Activated naive CD8-positive, alpha-beta T cell (primary cell): ENCODE measurements at regions not wholly inside any gene's neighbourhood (a gene's known extent, or its start where the extent isn't known, plus 50 kb on each side); places are given as distances from the start of the nearest gene placed in this dataset.

ENCODE experiments used
- H3K27ac Mint-ChIP-seq: one replicate; pipeline ENCODE4 v1.8.0; 2021; ENCODE audit warnings: mixed read lengths
- H3K27me3 Mint-ChIP-seq: one replicate; pipeline ENCODE4 v1.8.0; 2021; ENCODE audit warnings: mixed read lengths
- H3K36me3 Mint-ChIP-seq: one replicate; pipeline ENCODE4 v1.8.0; 2021; ENCODE audit warnings: mixed read lengths
- H3K4me1 Mint-ChIP-seq: one replicate; pipeline ENCODE4 v1.8.0; 2021; ENCODE audit warnings: low read depth, mixed read lengths
- H3K4me3 Mint-ChIP-seq: one replicate; pipeline ENCODE4 v1.8.0; 2021; ENCODE audit warnings: mild to moderate bottlenecking, mixed read lengths
- H3K9me3 Mint-ChIP-seq: one replicate; pipeline ENCODE4 v1.8.0; 2021; ENCODE audit warnings: low read depth, mixed read lengths

DNA sequence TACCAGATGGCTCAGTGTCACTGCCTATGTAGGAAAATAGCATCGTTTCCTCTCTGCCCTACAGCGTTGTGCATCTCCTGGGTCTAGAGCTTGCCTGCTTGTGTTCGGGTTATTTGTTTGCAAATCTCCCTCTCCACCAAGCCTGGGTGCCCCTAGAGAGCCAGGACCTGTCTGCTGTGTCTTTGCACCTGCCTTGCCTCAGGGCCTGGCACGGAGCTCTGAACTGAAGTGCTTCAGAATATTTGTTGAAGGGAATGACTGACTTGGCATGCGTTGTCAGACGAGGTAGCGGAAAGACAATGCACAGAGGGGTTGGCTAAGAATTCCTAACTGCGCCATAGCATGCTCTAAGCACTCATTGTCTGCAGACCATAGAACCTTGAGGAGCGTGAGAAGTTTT lies 263.4 kb downstream of the FGF9 start:
- Mint-ChIP-seq H3K27ac (no peak overlapping the region), H3K27me3 (no peaks in the 10 kb centered on the region), H3K36me3 (no peaks in the 10 kb centered on the region), H3K4me1 (no peaks in the 10 kb centered on the region), H3K4me3 (no peak overlapping the region), H3K9me3 (no peaks in the 10 kb centered on the region)

DNA sequence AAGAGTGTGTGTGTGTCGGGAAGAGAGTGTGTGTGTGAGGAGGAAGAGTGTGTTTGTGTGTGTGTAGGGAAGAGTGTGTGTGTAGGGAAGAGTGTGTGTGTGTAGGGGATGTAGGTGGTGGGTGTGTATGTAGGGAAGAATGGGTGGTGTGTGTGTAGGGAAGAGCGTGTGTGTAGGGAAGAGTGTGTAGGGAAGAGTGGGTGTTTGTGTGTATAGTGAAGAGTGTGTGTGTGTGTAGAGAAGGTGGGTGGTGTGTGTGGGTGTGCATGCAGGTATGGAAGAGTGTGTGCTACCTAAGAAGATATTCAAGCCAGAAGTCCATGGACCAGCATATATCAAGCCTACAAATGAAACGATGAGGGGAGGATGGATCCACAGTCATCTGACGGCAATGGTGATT lies 265.8 kb downstream of the FGF9 start:
- no peaks in the 10 kb centered on the region for H3K9me3 Mint-ChIP-seq
- no peaks in the 10 kb centered on the region for H3K4me1 Mint-ChIP-seq
- H3K27me3 Mint-ChIP-seq: peaks cover 2% of the 10 kb centered on the region
- no peak overlapping the region for H3K4me3 Mint-ChIP-seq
- no peak overlapping the region for H3K27ac Mint-ChIP-seq
- H3K36me3 Mint-ChIP-seq: no peaks in the 10 kb centered on the region

- no peaks in the 10 kb centered on the region for H3K9me3 Mint-ChIP-seq
- H3K36me3 Mint-ChIP-seq: no peaks in the 10 kb centered on the region
- H3K4me1 Mint-ChIP-seq: no peaks in the 10 kb centered on the region
- H3K4me3 Mint-ChIP-seq: no peak overlapping the region
- H3K27ac Mint-ChIP-seq: no peak overlapping the region
- H3K27me3 Mint-ChIP-seq: peaks cover 2% of the 10 kb centered on the region
Measured at GRCh38 chr13:21938168-21938567, 267.3 kb downstream of the FGF9 start.

- no peak overlapping the region for H3K27ac Mint-ChIP-seq
Measured at GRCh38 chr13:21938636-21939035, 267.8 kb downstream of the FGF9 start.

GRCh38 chr13:21942061-21942460 lies 271.2 kb downstream of the FGF9 start:
- Mint-ChIP-seq H3K36me3 (peaks cover 6% of the 10 kb centered on the region), H3K4me3 (no peak overlapping the region), H3K27ac (no peak overlapping the region), H3K9me3 (peaks cover 19% of the 10 kb centered on the region), H3K27me3 (peaks cover 2% of the 10 kb centered on the region), H3K4me1 (no peaks in the 10 kb centered on the region)

More at GRCh38 chr13:21938636-21939035, 267.8 kb downstream of the FGF9 start:
- Mint-ChIP-seq H3K9me3 (no peaks in the 10 kb centered on the region), H3K27me3 (peaks cover 2% of the 10 kb centered on the region), H3K4me1 (no peaks in the 10 kb centered on the region), H3K4me3 (no peak overlapping the region), H3K36me3 (no peaks in the 10 kb centered on the region)

DNA sequence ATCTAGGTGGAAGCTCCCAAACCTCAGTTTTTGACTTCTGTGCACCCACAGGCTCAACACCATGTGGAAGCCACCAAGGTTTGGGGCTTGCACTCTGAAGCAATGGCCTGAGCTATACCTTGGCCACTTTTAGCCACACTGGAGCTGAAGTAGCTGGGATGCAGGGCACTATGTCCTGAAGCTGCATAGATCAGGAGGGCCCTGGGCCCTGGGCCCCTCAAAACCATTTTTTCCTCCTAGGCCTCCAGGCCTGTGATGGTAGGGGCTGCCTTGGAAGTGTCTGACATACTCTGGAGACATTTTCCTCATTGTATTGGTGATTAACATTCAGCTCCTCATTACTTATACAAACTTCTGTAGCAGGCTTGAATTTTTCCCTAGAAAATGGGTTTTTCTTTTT lies 273.7 kb downstream of the FGF9 start:
- Mint-ChIP-seq H3K4me3 (no peak overlapping the region), H3K9me3 (peaks cover 20% of the 10 kb centered on the region), H3K4me1 (no peaks in the 10 kb centered on the region), H3K27me3 (peaks cover 2% of the 10 kb centered on the region), H3K27ac (no peak overlapping the region), H3K36me3 (peaks cover 6% of the 10 kb centered on the region)

GRCh38 chr13:21945195-21945594 lies 274.3 kb downstream of the FGF9 start:
- Mint-ChIP-seq H3K27me3 (no peaks in the 10 kb centered on the region), H3K4me3 (no peak overlapping the region), H3K4me1 (no peaks in the 10 kb centered on the region), H3K27ac (no peak overlapping the region), H3K9me3 (peaks cover 20% of the 10 kb centered on the region), H3K36me3 (peaks cover 6% of the 10 kb centered on the region)

GRCh38 chr13:21946964-21947363 lies 276.1 kb downstream of the FGF9 start:
- no peaks in the 10 kb centered on the region for H3K4me1 Mint-ChIP-seq
- H3K4me3 Mint-ChIP-seq: no peak overlapping the region
- no peak overlapping the region for H3K27ac Mint-ChIP-seq
- H3K9me3 Mint-ChIP-seq: peaks cover 20% of the 10 kb centered on the region
- no peaks in the 10 kb centered on the region for H3K27me3 Mint-ChIP-seq
- H3K36me3 Mint-ChIP-seq: peaks cover 6% of the 10 kb centered on the region

DNA sequence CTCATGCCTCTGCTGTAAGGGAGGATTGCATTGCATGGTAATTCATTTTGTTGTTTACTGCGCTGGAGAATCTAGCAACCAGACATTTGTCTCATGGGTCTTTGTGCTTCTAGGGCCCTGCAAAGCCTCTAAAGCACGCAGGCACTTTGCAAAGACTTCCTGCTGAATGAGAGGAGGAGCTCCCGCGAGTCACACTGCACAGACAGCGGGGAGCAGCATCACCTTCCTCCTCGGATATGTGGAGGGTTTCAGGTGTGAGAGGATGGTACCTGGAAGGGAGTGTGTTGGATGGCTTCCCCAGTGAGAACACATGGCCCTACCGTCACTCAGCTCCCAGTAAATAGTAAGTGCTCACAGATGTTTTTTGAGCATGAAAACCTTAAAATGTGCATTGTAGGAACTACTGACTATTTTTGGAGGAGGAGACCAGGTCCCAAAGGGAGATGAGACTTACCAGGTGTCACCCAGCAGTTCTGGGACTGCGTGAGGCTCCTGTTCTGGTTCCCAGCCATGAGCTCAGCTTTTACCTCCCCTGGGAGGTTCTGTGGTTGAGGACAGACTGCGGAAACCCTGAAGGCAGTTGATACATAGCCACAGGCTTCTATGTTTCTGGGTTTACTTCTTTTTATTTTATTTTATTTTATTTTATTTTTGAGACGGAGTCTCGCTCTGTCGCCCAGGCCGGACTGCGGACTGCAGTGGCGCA lies 278.0 kb downstream of the FGF9 start:
- peaks cover 7% of the 10 kb centered on the region for H3K36me3 Mint-ChIP-seq

GRCh38 chr13:21949818-21950429 lies 279.1 kb downstream of the FGF9 start:
- peaks cover 17% of the 10 kb centered on the region for H3K9me3 Mint-ChIP-seq
- H3K4me1 Mint-ChIP-seq: no peaks in the 10 kb centered on the region
- H3K27ac Mint-ChIP-seq: no peak overlapping the region
- no peaks in the 10 kb centered on the region for H3K27me3 Mint-ChIP-seq
- H3K36me3 Mint-ChIP-seq: peaks cover 9% of the 10 kb centered on the region
- no peak overlapping the region for H3K4me3 Mint-ChIP-seq

More for the DNA sequence above, 278.0 kb downstream of the FGF9 start:
- Mint-ChIP-seq H3K9me3 (peaks cover 20% of the 10 kb centered on the region), H3K4me3 (no peak overlapping the region), H3K27ac (no peak overlapping the region), H3K4me1 (no peaks in the 10 kb centered on the region), H3K27me3 (no peaks in the 10 kb centered on the region)

- Mint-ChIP-seq H3K27ac (no peak overlapping the region), H3K4me3 (no peak overlapping the region), H3K27me3 (peaks cover 2% of the 10 kb centered on the region), H3K36me3 (peaks cover 6% of the 10 kb centered on the region), H3K9me3 (peaks cover 7% of the 10 kb centered on the region), H3K4me1 (no peaks in the 10 kb centered on the region)
Measured at GRCh38 chr13:21956666-21957065, 285.8 kb downstream of the FGF9 start.

- no peak overlapping the region for H3K4me3 Mint-ChIP-seq
- peaks cover 10% of the 10 kb centered on the region for H3K36me3 Mint-ChIP-seq
- H3K4me1 Mint-ChIP-seq: no peaks in the 10 kb centered on the region
- peaks cover 2% of the 10 kb centered on the region for H3K27me3 Mint-ChIP-seq
- peaks cover 7% of the 10 kb centered on the region for H3K9me3 Mint-ChIP-seq
- no peak overlapping the region for H3K27ac Mint-ChIP-seq
Measured at GRCh38 chr13:21957833-21958232, 287.0 kb downstream of the FGF9 start.

- no peak overlapping the region for H3K27ac Mint-ChIP-seq
- peaks cover 7% of the 10 kb centered on the region for H3K9me3 Mint-ChIP-seq
- peaks cover 7% of the 10 kb centered on the region for H3K36me3 Mint-ChIP-seq
- no peaks in the 10 kb centered on the region for H3K4me1 Mint-ChIP-seq
- peaks cover 2% of the 10 kb centered on the region for H3K27me3 Mint-ChIP-seq
- H3K4me3 Mint-ChIP-seq: no peak overlapping the region
Measured at GRCh38 chr13:21960108-21960507, 289.2 kb downstream of the FGF9 start.

DNA sequence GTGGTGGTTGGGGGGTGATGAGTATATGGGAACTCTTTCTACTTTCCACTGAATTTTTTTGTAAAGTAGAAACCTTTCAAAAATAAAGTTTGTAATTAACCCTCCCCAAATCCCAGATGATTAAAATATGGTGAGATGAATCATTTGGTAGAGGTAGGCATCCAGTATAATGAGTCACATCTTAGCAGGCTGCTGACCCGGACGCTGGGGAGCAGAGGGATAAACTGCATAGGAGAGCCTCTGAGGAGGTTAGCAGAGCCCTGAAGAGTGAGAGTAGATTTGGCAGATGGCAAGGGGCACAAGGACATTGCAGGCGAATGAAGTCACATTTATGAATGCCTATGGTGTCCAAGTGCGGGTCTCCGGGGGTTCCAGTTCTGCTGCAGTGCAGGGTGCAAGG lies 293.8 kb downstream of the FGF9 start:
- peaks cover 7% of the 10 kb centered on the region for H3K36me3 Mint-ChIP-seq
- peaks cover 5% of the 10 kb centered on the region for H3K27me3 Mint-ChIP-seq
- H3K4me3 Mint-ChIP-seq: no peak overlapping the region
- H3K4me1 Mint-ChIP-seq: peaks cover 3% of the 10 kb centered on the region
- no peak overlapping the region for H3K27ac Mint-ChIP-seq
- H3K9me3 Mint-ChIP-seq: peaks cover 7% of the 10 kb centered on the region

GRCh38 chr13:21965095-21965494 lies 294.2 kb downstream of the FGF9 start:
- H3K36me3 Mint-ChIP-seq: peaks cover 7% of the 10 kb centered on the region
- peaks cover 3% of the 10 kb centered on the region for H3K27me3 Mint-ChIP-seq
- peaks cover 7% of the 10 kb centered on the region for H3K9me3 Mint-ChIP-seq
- no peak overlapping the region for H3K4me3 Mint-ChIP-seq
- no peak overlapping the region for H3K27ac Mint-ChIP-seq
- peaks cover 3% of the 10 kb centered on the region for H3K4me1 Mint-ChIP-seq

DNA sequence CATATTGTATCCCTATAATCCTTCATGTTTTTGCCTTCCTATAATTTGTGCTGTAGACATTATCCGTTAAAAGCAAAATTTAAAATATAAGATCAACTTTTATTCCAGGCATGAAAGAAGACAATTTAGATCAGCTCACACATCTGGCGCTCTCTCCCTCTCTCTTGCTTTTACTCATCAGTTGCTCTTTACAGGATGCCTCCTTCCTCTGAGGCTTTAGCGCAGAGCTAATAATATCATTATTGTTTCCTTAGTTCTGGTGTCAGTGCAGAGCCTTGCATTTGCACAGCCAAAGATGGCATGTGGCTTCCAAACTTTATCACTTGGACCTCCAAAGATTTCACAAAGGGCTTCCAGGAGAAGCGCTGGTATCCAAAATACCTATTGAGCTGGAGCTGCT lies 295.1 kb downstream of the FGF9 start:
- no peak overlapping the region for H3K27ac Mint-ChIP-seq
- peaks cover 3% of the 10 kb centered on the region for H3K27me3 Mint-ChIP-seq
- peaks cover 7% of the 10 kb centered on the region for H3K36me3 Mint-ChIP-seq
- no peak overlapping the region for H3K4me3 Mint-ChIP-seq
- H3K4me1 Mint-ChIP-seq: peaks cover 3% of the 10 kb centered on the region
- H3K9me3 Mint-ChIP-seq: peaks cover 5% of the 10 kb centered on the region
